NCI-H748 (cell line): ENCODE measurements at regions not wholly inside any gene's neighbourhood (a gene's known extent, or its start where the extent isn't known, plus 50 kb on each side); places are given as distances from the start of the nearest gene placed in this dataset.
"Not testable (repeated sequence)": the region's sequence is repeated elsewhere in the genome, so short reads cannot be mapped to it uniquely, and the experiment has no call there.

ENCODE experiments used
- DNase-seq: peaks from one replicate; lab custom pipeline; 2025; ENCODE audit not compliant: unreplicated experiment; lab: John Stamatoyannopoulos, UW

DNA sequence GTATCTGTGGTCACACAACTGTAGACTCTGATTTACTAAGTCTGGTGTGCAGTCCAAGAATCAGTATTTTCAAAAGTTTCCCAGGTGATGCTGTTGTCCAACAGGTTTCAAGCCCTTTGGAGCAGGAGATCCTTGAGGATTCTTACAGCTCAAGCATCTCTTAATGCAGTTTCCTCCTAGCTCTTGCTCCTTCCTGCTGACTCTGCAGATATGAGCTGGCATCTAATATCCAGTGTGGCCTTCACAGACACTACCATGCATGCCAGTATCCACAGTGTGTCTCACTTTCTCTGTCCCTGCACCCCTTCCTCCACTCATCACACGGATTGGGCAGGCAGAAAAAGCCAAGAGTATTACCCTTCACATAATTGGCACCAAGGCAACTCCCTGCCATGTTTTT, 182.2 kb upstream of the TNC start:
- no peak for DNase-seq

DNA sequence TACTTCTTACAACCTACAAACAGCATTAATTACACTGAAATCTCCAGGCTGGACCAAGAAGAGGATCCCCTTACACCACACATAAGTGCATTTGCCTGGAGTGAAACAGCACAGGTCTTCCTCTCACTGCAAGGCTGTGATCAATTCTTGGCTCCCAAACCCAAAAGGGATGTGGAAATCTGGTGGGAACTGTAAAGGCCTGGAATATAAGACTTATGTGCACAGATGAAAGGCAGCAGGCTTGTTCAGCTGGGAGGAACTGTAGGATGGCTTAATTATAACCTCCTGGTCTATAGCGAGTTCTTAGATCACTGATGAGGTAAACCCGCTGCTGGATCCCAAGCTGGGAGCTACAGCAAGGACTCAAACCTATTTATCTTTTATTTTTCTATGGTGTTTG, 182.9 kb upstream of the TNC start:
- no peak for DNase-seq

- no peak for DNase-seq
These were observed 183.6 kb upstream of the TNC start for GRCh38 chr9:115301581-115301980.

DNA sequence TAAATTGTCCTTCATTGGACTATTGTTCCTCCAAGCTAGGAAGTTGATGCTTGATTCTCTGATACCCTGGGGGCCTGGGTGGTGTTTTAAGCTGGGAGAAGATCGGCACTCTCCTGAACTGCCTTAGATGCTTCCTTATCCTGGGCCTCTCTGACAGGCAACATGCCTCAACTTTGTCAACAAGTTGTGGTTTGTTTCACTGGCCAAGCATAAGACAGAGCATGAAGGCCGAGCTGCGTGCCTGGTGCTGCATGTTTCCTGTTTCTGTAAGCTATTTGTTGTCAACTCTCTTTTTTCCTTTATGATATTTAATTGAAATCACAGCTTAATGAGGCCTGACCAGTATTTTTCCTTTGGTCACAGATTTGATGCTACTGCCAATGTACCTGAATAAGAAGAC, 187.6 kb upstream of the TNC start:
- no peak for DNase-seq

GRCh38 chr9:115306865-115307264, 188.9 kb upstream of the TNC start:
- no peak for DNase-seq

GRCh38 chr9:115313545-115313944, 195.6 kb upstream of the TNC start:
- no peak for DNase-seq

DNA sequence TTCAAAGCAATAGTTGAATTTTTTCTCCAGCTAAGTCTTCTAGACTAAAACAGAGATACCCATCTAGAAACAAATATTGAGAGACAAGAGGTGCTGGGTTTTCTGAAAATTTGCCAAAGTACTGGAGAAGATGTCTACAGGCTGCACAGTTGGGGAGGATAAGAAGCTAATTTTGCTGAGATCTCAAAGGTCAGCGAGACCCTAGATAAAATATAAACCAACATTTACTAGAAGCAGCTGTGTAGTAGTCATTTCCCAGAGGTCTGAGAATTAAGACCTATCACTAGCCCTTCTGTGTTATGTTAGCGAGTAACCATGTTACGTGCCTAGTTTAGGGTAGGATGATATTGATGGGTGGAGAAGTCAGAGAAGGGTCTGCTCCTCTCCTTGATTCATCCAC, 208.5 kb upstream of the TNC start:
- DNase-seq = no peak

- DNase-seq = no peak
These were observed 209.6 kb upstream of the TNC start for GRCh38 chr9:115327436-115328122.

- no peak for DNase-seq
These were observed 210.3 kb upstream of the TNC start for GRCh38 chr9:115328228-115328627.

GRCh38 chr9:115328677-115329076, 210.7 kb upstream of the TNC start:
- no peak for DNase-seq

DNA sequence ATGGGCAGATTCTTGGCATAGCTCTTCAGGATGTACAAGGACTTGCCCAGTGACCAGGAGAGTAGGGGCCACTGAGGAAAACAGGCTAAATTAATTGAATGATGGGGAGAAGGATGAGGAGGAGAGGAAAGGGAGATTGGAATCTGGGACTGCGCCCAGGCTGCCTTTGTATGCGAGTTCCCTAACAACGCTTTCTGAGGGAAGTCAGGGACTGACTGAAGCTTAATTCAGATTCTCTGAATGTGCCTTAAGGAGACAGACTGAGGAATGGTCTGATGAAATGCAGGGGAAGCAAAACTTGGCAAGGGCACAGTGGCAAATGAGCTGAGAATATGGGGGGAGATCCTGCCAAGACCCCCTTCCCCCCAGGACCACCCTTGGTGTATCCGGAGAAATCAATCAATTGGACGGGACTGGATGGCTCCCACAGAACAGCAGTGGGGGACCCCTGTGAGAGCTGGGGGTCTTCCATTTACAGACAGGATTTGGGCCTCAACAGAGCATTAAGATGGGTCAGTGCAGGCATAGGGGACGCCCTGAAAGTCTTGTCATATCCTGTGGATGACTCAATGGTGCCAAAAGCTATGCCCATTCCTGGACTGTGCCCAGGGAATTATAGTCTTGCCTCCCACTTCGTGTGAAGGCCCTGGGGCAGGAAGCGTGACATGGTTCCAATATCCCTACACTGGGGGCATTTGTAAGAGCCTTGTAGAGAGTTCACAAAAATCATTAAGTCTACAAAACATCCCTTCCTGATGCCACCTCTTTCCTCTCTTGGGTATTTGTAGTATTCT, 215.5 kb upstream of the TNC start:
- DNase-seq = no peak

- no peak for DNase-seq
These were observed 217.5 kb upstream of the TNC start for GRCh38 chr9:115335439-115335838.

GRCh38 chr9:115340314-115340713, 222.4 kb upstream of the TNC start:
- DNase-seq = no peak

GRCh38 chr9:115341426-115341825, 223.5 kb upstream of the TNC start:
- DNase-seq = no peak

DNA sequence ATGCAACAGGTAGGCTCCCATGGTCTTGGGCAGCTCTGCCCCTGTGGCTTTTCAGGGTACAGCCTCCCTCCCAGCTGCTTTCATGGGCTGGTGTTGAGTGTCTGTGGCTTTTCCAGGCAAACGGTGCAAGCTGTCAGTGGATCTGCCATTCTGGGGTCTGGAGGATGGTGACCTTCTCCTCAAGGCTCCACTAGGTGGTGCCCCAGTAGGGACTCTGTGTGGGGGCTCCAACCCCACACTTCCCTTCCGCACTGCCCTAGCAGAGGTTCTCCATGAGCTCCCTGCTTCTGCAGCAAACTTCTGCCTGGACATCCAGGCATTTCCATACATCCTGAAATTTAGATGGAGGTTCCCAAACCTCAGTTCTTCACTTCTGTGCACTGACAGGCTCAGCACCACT, 229.8 kb upstream of the TNC start:
- DNase-seq = not testable (repeated sequence)

DNA sequence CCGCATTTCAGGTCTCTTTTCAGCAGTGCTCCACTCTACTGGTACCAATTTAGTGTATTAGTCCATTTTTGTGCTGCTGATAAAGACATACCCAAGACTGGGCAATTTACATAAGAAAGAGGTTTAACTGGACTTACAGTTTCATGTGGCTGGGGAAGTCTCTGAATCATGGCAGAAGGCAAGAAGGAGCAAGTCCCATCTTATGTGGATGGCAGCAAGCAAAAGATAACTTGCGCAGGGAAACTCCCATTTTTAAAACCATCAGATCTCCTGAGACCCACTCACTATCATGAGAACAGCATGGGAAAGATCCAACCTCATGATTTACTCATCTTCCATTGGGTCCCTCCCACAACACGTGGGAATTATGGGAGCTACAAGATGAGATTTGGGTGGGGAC, 231.0 kb upstream of the TNC start:
- not testable (repeated sequence) for DNase-seq

DNA sequence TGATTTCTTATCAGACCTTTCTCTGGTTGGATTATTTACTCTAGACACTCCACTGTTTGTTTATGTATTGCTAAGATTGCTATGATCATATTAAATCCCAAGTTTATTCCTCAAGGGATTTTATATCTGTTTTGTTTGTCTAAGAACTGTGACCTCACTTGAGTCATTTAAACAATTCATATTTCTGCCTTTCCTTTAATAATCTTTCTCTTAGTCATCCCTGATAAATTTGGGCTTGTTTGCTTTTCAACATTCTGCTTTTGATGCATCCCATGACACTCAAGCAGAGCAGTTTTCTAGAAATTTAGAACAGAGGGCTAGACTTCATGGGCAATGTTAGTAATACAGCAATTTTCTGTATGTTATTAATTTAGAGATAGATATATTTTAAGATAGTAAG, 231.6 kb upstream of the TNC start:
- no peak for DNase-seq

- no peak for DNase-seq
These were observed 232.6 kb upstream of the TNC start for GRCh38 chr9:115350548-115350947.

DNA sequence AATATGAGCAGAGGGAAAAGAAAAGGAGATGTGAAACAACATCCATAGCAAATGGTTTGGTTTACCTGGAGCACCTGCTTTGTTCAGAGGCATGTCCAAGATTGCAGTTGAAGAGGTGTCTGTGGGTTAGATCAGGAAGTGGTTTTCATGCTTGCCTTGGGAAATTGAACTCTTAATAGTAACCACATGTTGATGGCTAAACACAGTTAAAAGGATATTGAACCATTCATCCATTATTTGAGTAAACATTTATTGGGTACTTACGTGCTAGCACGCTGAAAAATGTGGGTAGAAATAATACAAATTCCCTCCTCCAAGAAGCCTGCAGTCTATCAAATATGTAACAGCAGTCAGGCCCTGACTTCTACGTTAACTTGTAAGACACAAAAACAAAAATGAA, 235.7 kb upstream of the TNC start:
- DNase-seq = no peak

- DNase-seq = no peak
These were observed 239.9 kb upstream of the TNC start for GRCh38 chr9:115357821-115358220.

- DNase-seq = no peak
These were observed 241.2 kb upstream of the TNC start for GRCh38 chr9:115359017-115359780.

DNA sequence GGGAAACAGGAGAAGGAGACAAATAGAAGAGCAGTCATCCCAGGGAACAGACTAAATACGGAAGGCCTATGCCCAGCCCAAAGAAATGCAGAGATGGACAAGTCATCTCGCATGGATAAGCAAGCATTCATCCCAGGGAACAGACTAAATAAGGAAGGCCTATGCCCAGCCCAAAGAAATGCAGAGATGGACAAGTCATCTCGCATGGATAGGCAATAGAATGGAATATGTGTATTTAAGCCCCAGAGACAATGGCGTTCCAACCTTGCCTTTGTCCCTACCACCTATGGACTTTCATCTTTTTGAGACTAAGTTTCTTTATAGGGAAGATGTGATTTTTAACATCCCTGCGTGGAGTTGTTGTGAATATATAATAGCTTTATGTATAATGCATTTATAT, 242.2 kb upstream of the TNC start:
- DNase-seq = no peak
